Right lobe of liver (tissue), 6 donors: ENCODE measurements at regions not wholly inside any gene's neighbourhood (a gene's known extent, or its start where the extent isn't known, plus 50 kb on each side); places are given as distances from the start of the nearest gene placed in this dataset.

Experiments
- ATAC-seq, 4 donors: fragments of 200-7000 bp; cut with Tn5 transposase; one replicate each; pipeline ENCODE4 v1.9.1; 2020; ENCODE audit warnings: mild to moderate bottlenecking in 4 of 4, moderate library complexity in 4 of 4
- DNase-seq, 3 donors: peaks; one replicate each; pipeline ENCODE4 v3.0.0-alpha.2; 2020
- H3K27ac ChIP-seq, 3 donors: fragments of 200-600 bp; one replicate each; pipeline ENCODE4 v1.8.0; 2022
- H3K27me3 ChIP-seq, 2 donors: fragments of 200-600 bp; one replicate each; pipeline ENCODE4 v1.8.0; 2022
- H3K36me3 ChIP-seq, 4 donors: fragments of 200-600 bp; sonication (generic) in 1 of 4; one replicate each; pipeline versions ENCODE4 v1.5.1 to v1.8.0; 2017 to 2022; ENCODE audit warnings: control low read depth in 1 of 4
- H3K4me1 ChIP-seq, 4 donors: fragments of 200-600 bp; sonication (generic) in 1 of 4; one replicate each; pipeline versions ENCODE4 v1.5.1 to v1.8.0; 2017 to 2022; ENCODE audit warnings: control low read depth in 1 of 4
- H3K4me3 ChIP-seq, 3 donors: fragments of 200-600 bp; one replicate each; pipeline ENCODE4 v1.8.0; 2022
- H3K9me3 ChIP-seq, 4 donors: fragments of 200-600 bp; sonication (generic) in 1 of 4; one replicate each; pipeline versions ENCODE4 v1.5.1 to v1.8.0; 2017 to 2022; ENCODE audit warnings: control low read depth in 1 of 4
- POLR2A ChIP-seq: fragments of 450-650 bp; IDR thresholded peaks from one replicate; pipeline ENCODE4 v1.6.1; 2017; ENCODE audit warnings: antibody characterized with exemption, mild to moderate bottlenecking
- WGBS: methylation state at CpG from one replicate; pipeline ENCODE4 v1.1.6; 2018; ENCODE audit warnings: low coverage, low lambda C conversion rate; ENCODE audit not compliant: insufficient coverage; ENCODE audit errors: missing lambda C conversion rate; 5-methylcytosine and 5-hydroxymethylcytosine counted together
- intact Hi-C, 2 donors: fragments of 100-400 bp; cut with DNase I; formaldehyde crosslinking; loops; one replicate each; pipeline versions ENCODE4 v1.11.2 to v1.14.1; 2022
- TF ChIP-seq, protein P1 (sequence below), 4 donors: fragments of 200-600 bp in 3 of 4; fragments of 450-650 bp in 1 of 4; IDR thresholded peaks; one replicate each; pipeline versions ENCODE4 v1.5.1 to v1.8.0; 2016 to 2022; ENCODE audit warnings: antibody characterized with exemption in 4 of 4, mild to moderate bottlenecking in 2 of 4
- donor health status: DM: no; HTN: yes; CAD: no.
- donor health status: DM: no; HTN: no; CAD: no.
- donor health status: DM: no; HTN: no; CAD: no.
- donor health status: DM: no; HTN: yes; CAD: no.
- donor health status: DM: no; HTN: yes; CAD: no.

DNA sequence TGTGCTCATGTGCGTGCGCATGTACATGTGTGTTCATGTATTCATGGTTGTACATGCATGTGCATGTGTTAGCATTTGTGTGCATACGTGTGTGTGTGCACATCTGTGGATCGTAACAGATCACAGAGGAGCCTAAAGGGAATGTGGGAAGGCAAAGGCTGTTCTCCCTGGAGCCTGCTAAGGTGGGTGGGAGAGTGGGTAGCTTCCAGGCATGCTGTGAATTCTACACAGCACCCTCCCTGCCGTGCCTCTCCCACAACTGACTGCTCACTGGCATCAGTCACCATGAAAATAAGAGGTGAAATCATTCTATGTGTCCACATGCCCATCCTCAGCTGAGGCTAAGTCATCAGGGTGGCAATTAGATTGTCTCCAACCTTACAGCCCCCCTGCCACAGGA is 600.9 kb downstream of the MID1IP1 start:
- TF ChIP-seq, protein P1, sequence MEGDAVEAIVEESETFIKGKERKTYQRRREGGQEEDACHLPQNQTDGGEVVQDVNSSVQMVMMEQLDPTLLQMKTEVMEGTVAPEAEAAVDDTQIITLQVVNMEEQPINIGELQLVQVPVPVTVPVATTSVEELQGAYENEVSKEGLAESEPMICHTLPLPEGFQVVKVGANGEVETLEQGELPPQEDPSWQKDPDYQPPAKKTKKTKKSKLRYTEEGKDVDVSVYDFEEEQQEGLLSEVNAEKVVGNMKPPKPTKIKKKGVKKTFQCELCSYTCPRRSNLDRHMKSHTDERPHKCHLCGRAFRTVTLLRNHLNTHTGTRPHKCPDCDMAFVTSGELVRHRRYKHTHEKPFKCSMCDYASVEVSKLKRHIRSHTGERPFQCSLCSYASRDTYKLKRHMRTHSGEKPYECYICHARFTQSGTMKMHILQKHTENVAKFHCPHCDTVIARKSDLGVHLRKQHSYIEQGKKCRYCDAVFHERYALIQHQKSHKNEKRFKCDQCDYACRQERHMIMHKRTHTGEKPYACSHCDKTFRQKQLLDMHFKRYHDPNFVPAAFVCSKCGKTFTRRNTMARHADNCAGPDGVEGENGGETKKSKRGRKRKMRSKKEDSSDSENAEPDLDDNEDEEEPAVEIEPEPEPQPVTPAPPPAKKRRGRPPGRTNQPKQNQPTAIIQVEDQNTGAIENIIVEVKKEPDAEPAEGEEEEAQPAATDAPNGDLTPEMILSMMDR (IDR thresholded peaks at IDR 0.05), result no peak
- TF ChIP-seq POLR2A, result no peak
- Histone ChIP-seq H3K27ac (no peak overlapping the region), H3K36me3 (no peaks in the 10 kb centered on the region), H3K4me3 (no peak overlapping the region), H3K9me3 (no peaks in the 10 kb centered on the region), H3K27me3 (peaks cover 0 to 5% of the 10 kb centered on the region in 2 donors), H3K4me1 (no peaks in the 10 kb centered on the region)
- intact Hi-C loops, result no loop called here
- ATAC-seq (no peak), DNase-seq (no peak)
- WGBS, result 67% methylated on average over 4 of the region's 5 CpGs

GRCh38 chrX:39406799-39407198 is 605.5 kb downstream of the MID1IP1 start:
- Histone ChIP-seq H3K4me3 (no peak overlapping the region), H3K9me3 (no peaks in the 10 kb centered on the region), H3K27me3 (no peaks in the 10 kb centered on the region), H3K27ac (no peak overlapping the region), H3K36me3 (no peaks in the 10 kb centered on the region), H3K4me1 (no peaks in the 10 kb centered on the region)
- ATAC-seq, result no peak
- 48% methylated on average over 2 of the region's 2 CpGs for WGBS
- no peak for TF ChIP-seq POLR2A
- TF ChIP-seq, protein P1 (IDR thresholded peaks at IDR 0.05), result no peak
- intact Hi-C loops, result no loop called here
- DNase-seq, result no peak

- no peaks in the 10 kb centered on the region for H3K27me3 ChIP-seq
Measured at GRCh38 chrX:39409246-39409917, 608.1 kb downstream of the MID1IP1 start.

GRCh38 chrX:39414290-39414854 is 613.1 kb downstream of the MID1IP1 start:
- Histone ChIP-seq H3K27me3 (no peaks in the 10 kb centered on the region), H3K9me3 (no peaks in the 10 kb centered on the region), H3K27ac (no peak overlapping the region), H3K4me3 (no peak overlapping the region), H3K4me1 (peaks cover 0 to 11% (median 0%) of the 10 kb centered on the region in 4 donors), H3K36me3 (no peaks in the 10 kb centered on the region)
- intact Hi-C loops, result no loop called here
- WGBS, result 43% methylated on average over 4 of the region's 5 CpGs
- ATAC-seq (peak in 3 of 4 donors; percentile 37 to 48 (median 41)), DNase-seq (no peak)
- no peak for TF ChIP-seq POLR2A
- TF ChIP-seq, protein P1 (IDR thresholded peaks at IDR 0.05), result no peak

More at GRCh38 chrX:39409246-39409917, 608.1 kb downstream of the MID1IP1 start:
- Histone ChIP-seq H3K4me3 (no peak overlapping the region), H3K36me3 (no peaks in the 10 kb centered on the region), H3K9me3 (no peaks in the 10 kb centered on the region), H3K4me1 (no peaks in the 10 kb centered on the region), H3K27ac (no peak overlapping the region)
- peak in 1 of 4 donors; percentile 67 for ATAC-seq
- TF ChIP-seq, protein P1 (IDR thresholded peaks at IDR 0.05), result no peak
- TF ChIP-seq POLR2A, result no peak
- DNase-seq, result no peak
- 47% methylated on average over 5 of the region's 6 CpGs for WGBS
- intact Hi-C loops, result no loop called here
